Spleen (tissue), 11 donors: ENCODE measurements at regions not wholly inside any gene's neighbourhood (a gene's known extent, or its start where the extent isn't known, plus 50 kb on each side); places are given as distances from the start of the nearest gene placed in this dataset.

ENCODE experiments used
- DNase-seq: peaks from one replicate; pipeline ENCODE4 v3.0.0-alpha.2; 2020
- H3K27ac ChIP-seq, 8 donors: fragments of 200-600 bp; sonication (generic) in 7 of 8; 1 replicate in 4 of 8; 2 replicates in 4 of 8; pipeline versions ENCODE4 v1.5.0 to v1.8.0; 2016 to 2021; ENCODE audit warnings: inconsistent platforms in 4 of 8, mild to moderate bottlenecking in 4 of 8, moderate library complexity in 1 of 8
- H3K27me3 ChIP-seq, 7 donors: fragments of 200-600 bp; sonication (generic) in 6 of 7; replicated peaks in 1 of 7; 1 replicate in 4 of 7; 2 replicates in 3 of 7; pipeline versions ENCODE4 v1.5.0 to v1.8.0; 2016 to 2021; ENCODE audit warnings: inconsistent platforms in 3 of 7, mild to moderate bottlenecking in 1 of 7
- H3K36me3 ChIP-seq, 6 donors: fragments of 200-600 bp; sonication (generic) in 5 of 6; 1 replicate in 4 of 6; 2 replicates in 2 of 6; pipeline versions ENCODE4 v1.5.0 to v1.8.0; 2016 to 2021; ENCODE audit warnings: inconsistent platforms in 2 of 6
- H3K4me1 ChIP-seq, 6 donors: fragments of 200-600 bp; sonication (generic) in 5 of 6; 1 replicate in 3 of 6; 2 replicates in 3 of 6; pipeline versions ENCODE4 v1.5.0 to v1.8.0; 2016 to 2021; ENCODE audit warnings: inconsistent platforms in 3 of 6
- H3K4me3 ChIP-seq, 8 donors: fragments of 200-600 bp; sonication (generic) in 7 of 8; 1 replicate in 4 of 8; 2 replicates in 4 of 8; pipeline versions ENCODE4 v1.5.0 to v1.8.0; 2016 to 2021; ENCODE audit warnings: inconsistent platforms in 4 of 8, mild to moderate bottlenecking in 4 of 8, moderate library complexity in 2 of 8
- H3K9me3 ChIP-seq, 8 donors: fragments of 200-600 bp; sonication (generic) in 7 of 8; 1 replicate in 4 of 8; 2 replicates in 4 of 8; pipeline versions ENCODE4 v1.5.0 to v1.8.0; 2016 to 2021; ENCODE audit warnings: inconsistent platforms in 4 of 8
- POLR2A ChIP-seq, 3 donors: fragments of 450-650 bp; IDR thresholded peaks; one replicate each; pipeline ENCODE4 v1.5.1; 2017; ENCODE audit warnings: antibody characterized with exemption in 3 of 3, mild to moderate bottlenecking in 1 of 3
- POLR2AphosphoS5 ChIP-seq, 3 donors: sonication (generic); formaldehyde crosslinking; IDR thresholded peaks; one replicate each; pipeline ENCODE4 v1.5.1; 2017; ENCODE audit warnings: antibody characterized with exemption in 3 of 3
- WGBS, 5 donors: extraction: QIAGEN DNeasy Blood & Tissue Kit in 3 of 5; methylation state at CpG; one replicate each; pipeline versions ENCODE4 v1.1.5 to v1.1.7; 2013 to 2018; 5-methylcytosine and 5-hydroxymethylcytosine counted together
- intact Hi-C: fragments of 100-400 bp; cut with DNase I; formaldehyde crosslinking; loops from one replicate; pipeline ENCODE4 v1.15.0; 2023; ENCODE audit warnings: low total_unique reads
- TF ChIP-seq, protein P1 (sequence below), 11 experiments: fragments of 200-600 bp in 7 of 11; fragments of 450-650 bp in 4 of 11; sonication (generic) in 4 of 11; IDR thresholded peaks in 8 of 11; conservative IDR thresholded peaks in 3 of 11; 1 replicate in 7 of 11; 2 replicates in 4 of 11; pipeline versions ENCODE4 v1.4.0 to v1.8.0; 2016 to 2021; ENCODE audit warnings: antibody characterized with exemption in 11 of 11, inconsistent platforms in 4 of 11, mild to moderate bottlenecking in 1 of 11
- donor health status: healthy with polysubstance abuse.
- donor health status: DM: no; HTN: no; CAD: no; lungs with moderate emphysema.
- donor health status: DM: no; HTN: no; CAD: no.
- donor health status: Bipolar disorder and iron deficiency.
- donor health status: healthy.
- donor health status: DM: no; HTN: no; CAD: no.
- donor health status: DM: yes; HTN: yes; CAD: no.

GRCh38 chr6:156057869-156058268 lies 602.2 kb upstream of the NOX3 start:
- H3K27ac ChIP-seq: no peak overlapping the region
- H3K9me3 ChIP-seq: peaks cover 0 to 9% (median 5%) of the 10 kb centered on the region in 8 donors
- 70 to 90% (median 76%) methylated on average over 5 of the region's 5 CpGs for WGBS, 5 donors
- TF ChIP-seq POLR2A (IDR thresholded peaks at IDR 0.05) (no peak), POLR2AphosphoS5 (IDR thresholded peaks at IDR 0.05) (no peak)
- TF ChIP-seq, protein P1, sequence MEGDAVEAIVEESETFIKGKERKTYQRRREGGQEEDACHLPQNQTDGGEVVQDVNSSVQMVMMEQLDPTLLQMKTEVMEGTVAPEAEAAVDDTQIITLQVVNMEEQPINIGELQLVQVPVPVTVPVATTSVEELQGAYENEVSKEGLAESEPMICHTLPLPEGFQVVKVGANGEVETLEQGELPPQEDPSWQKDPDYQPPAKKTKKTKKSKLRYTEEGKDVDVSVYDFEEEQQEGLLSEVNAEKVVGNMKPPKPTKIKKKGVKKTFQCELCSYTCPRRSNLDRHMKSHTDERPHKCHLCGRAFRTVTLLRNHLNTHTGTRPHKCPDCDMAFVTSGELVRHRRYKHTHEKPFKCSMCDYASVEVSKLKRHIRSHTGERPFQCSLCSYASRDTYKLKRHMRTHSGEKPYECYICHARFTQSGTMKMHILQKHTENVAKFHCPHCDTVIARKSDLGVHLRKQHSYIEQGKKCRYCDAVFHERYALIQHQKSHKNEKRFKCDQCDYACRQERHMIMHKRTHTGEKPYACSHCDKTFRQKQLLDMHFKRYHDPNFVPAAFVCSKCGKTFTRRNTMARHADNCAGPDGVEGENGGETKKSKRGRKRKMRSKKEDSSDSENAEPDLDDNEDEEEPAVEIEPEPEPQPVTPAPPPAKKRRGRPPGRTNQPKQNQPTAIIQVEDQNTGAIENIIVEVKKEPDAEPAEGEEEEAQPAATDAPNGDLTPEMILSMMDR (IDR thresholded peaks at IDR 0.05 in 8 of 11, conservative IDR thresholded peaks at IDR 0.05 in 3 of 11): no peak
- no peak overlapping the region for H3K4me3 ChIP-seq
- intact Hi-C loops: no loop called here
- no peaks in the 10 kb centered on the region for H3K4me1 ChIP-seq
- no peaks in the 10 kb centered on the region for H3K27me3 ChIP-seq
- DNase-seq: no peak
- H3K36me3 ChIP-seq: no peaks in the 10 kb centered on the region

GRCh38 chr6:156056085-156056484 lies 600.4 kb upstream of the NOX3 start:
- intact Hi-C loops: no loop called here
- Histone ChIP-seq H3K9me3 (peaks cover 0 to 9% (median 5%) of the 10 kb centered on the region in 8 donors), H3K4me3 (no peak overlapping the region), H3K36me3 (no peaks in the 10 kb centered on the region), H3K27ac (no peak overlapping the region), H3K4me1 (no peaks in the 10 kb centered on the region), H3K27me3 (no peaks in the 10 kb centered on the region)
- WGBS, 5 donors: 83 to 93% (median 87%) methylated on average over 2 of the region's 2 CpGs
- TF ChIP-seq, protein P1 (IDR thresholded peaks at IDR 0.05 in 8 of 11, conservative IDR thresholded peaks at IDR 0.05 in 3 of 11): no peak
- no peak for TF ChIP-seq POLR2AphosphoS5 (IDR thresholded peaks at IDR 0.05)
- no peak for TF ChIP-seq POLR2A (IDR thresholded peaks at IDR 0.05)
- DNase-seq: no peak

DNA sequence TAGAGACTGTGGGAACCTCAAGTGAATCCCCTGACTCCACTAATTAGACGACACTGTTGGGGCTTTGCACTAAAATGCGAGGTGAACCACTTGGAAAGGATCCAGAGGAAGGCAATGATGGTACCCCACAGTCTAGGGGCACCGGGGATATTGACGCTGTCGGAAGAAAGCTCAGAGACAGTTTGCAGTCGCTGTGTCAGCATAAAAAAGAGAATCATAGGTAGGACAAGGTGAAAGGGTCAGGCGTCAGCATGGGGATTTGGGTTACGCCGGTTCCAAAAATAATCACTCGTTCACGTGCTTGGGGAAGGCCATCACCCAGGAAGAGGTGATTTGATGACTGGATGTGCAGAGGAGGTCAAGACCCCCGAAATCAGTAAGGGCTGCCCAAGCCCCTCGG lies 598.0 kb upstream of the NOX3 start:
- intact Hi-C loops: no loop called here
- Histone ChIP-seq H3K36me3 (no peaks in the 10 kb centered on the region), H3K27ac (no peak overlapping the region), H3K4me3 (no peak overlapping the region), H3K4me1 (no peaks in the 10 kb centered on the region), H3K9me3 (peaks cover 0 to 9% (median 5%) of the 10 kb centered on the region in 8 donors), H3K27me3 (no peaks in the 10 kb centered on the region)
- 90 to 95% (median 92%) methylated on average over 13 of the region's 13 CpGs for WGBS, 5 donors
- no peak for DNase-seq
- TF ChIP-seq POLR2A (IDR thresholded peaks at IDR 0.05) (no peak), POLR2AphosphoS5 (IDR thresholded peaks at IDR 0.05) (no peak)
- TF ChIP-seq, protein P1 (IDR thresholded peaks at IDR 0.05 in 8 of 11, conservative IDR thresholded peaks at IDR 0.05 in 3 of 11): no peak

GRCh38 chr6:156046841-156047449 lies 591.3 kb upstream of the NOX3 start:
- H3K9me3 ChIP-seq: peaks cover 0 to 5% (median 0%) of the 10 kb centered on the region in 8 donors
- TF ChIP-seq, protein P1 (IDR thresholded peaks at IDR 0.05 in 8 of 11, conservative IDR thresholded peaks at IDR 0.05 in 3 of 11): no peak
- no peak for TF ChIP-seq POLR2AphosphoS5 (IDR thresholded peaks at IDR 0.05)
- no peak for TF ChIP-seq POLR2A (IDR thresholded peaks at IDR 0.05)
- H3K4me3 ChIP-seq: no peak overlapping the region
- no peak for DNase-seq
- H3K36me3 ChIP-seq: no peaks in the 10 kb centered on the region
- H3K27ac ChIP-seq: no peak overlapping the region
- intact Hi-C loops: no loop called here
- no peaks in the 10 kb centered on the region for H3K4me1 ChIP-seq
- H3K27me3 ChIP-seq: no peaks in the 10 kb centered on the region
- 75 to 90% (median 83%) methylated on average over 8 of the region's 8 CpGs for WGBS, 5 donors
